ENCODE measurements at regions not wholly inside any gene's neighbourhood (a gene's known extent, or its start where the extent isn't known, plus 50 kb on each side); places are given as distances from the start of the nearest gene placed in this dataset.

DNA sequence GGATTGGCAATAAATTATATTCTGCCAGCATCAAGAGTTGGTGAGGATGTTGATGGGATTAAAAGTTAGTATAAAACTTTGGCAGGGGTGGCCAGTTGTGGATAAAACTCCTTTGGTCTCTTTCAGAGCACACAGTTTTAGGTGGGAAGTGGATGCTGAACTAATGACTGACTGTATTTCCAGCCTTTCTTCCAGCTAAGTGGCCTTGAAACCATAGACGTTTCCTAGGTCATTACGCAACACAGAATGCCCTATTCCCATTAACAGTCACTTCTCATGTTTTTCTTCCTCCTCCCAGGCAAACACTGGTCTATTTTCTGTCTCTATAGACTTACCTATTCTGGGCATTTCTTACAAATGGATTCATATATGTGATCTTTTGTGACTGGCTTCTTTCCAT is 467.4 kb downstream of the NEBL start:
- DNase-seq (ENCODE audit: low spot score) (no peak), FAIRE-seq (no peak), ATAC-seq (no peak)
- no peaks in the 10 kb centered on the region for H3K79me2 ChIP-seq (ENCODE audit: insufficient read depth, low read length)
- no peaks in the 10 kb centered on the region for H3K36me3 ChIP-seq (replicated peaks in 1 of 2; ENCODE audit: control insufficient read depth in 1 of 2, insufficient read depth in 2 of 2, low read length in 2 of 2)
- POLR2A ChIA-PET, result no interaction called here
- H4K20me1 ChIP-seq (ENCODE audit: insufficient read depth, low read length), result no peaks in the 10 kb centered on the region
- BruUV-seq (replicated peaks), result no TSS peak
- 0% methylated on average over 2 of the region's 2 CpGs for WGBS (ENCODE audit: low lambda C conversion rate)
- intact Hi-C loops (cut with micrococcal nuclease; ENCODE audit: unreplicated experiment), result no loop called here
- no peak for TF ChIP-seq ZNF691 (CRISPR knock-in tag; IDR thresholded peaks at IDR 0.05; ENCODE audit: borderline replicate concordance, low read depth)
- peak; percentile 34; the same call in 1 of the 2 replicates for TF ChIP-seq CEBPB (IDR thresholded peaks at IDR 0.05; ENCODE audit: borderline replicate concordance, low read depth, low read length)
- CTCF ChIA-PET (ENCODE audit: low intra/inter-chr PET ratio, low total read pairs), result no interaction called here
- H3K4me3 ChIP-seq (replicated peaks in 1 of 3; ENCODE audit: insufficient read depth in 1 of 3, low read depth in 2 of 3, low read length in 3 of 3), result no peak overlapping the region
- H3K27ac ChIP-seq (ENCODE audit: extremely low read length, insufficient read depth, low read length), result no peak overlapping the region
- H3K27me3 ChIP-seq (ENCODE audit: control insufficient read depth in 1 of 2, insufficient read depth in 2 of 2, low read length in 2 of 2), result no peaks in the 10 kb centered on the region
- peaks cover 82% of the 10 kb centered on the region for H3K9me3 ChIP-seq (ENCODE audit: low read length)
- H3K9ac ChIP-seq (ENCODE audit: insufficient read depth, low read depth, low read length), result no peak overlapping the region
- in situ Hi-C loops (cut with HindIII; ENCODE audit: extremely low pct_ligation_motif_present, low pct_unique_long_range_greater_than_20kb), result no loop called here
- H2AFZ ChIP-seq (ENCODE audit: low read length), result no peak overlapping the region
- no peak overlapping the region for H3K4me2 ChIP-seq (ENCODE audit: low read depth, low read length)
- no peaks in the 10 kb centered on the region for H3K4me1 ChIP-seq (ENCODE audit: insufficient read depth, low read length)

- ChIA-PET CTCF (ENCODE audit: low intra/inter-chr PET ratio, low total read pairs) (no interaction called here), POLR2A (no interaction called here)
- 7% methylated on average over 1 of the region's 1 CpG for WGBS (ENCODE audit: low lambda C conversion rate)
- Histone ChIP-seq H3K9ac (ENCODE audit: insufficient read depth, low read depth, low read length) (no peak overlapping the region), H4K20me1 (ENCODE audit: insufficient read depth, low read length) (no peaks in the 10 kb centered on the region), H3K4me2 (ENCODE audit: low read depth, low read length) (no peak overlapping the region), H2AFZ (ENCODE audit: low read length) (no peak overlapping the region), H3K9me3 (ENCODE audit: low read length) (peaks cover 82% of the 10 kb centered on the region), H3K27ac (ENCODE audit: extremely low read length, insufficient read depth, low read length) (no peak overlapping the region), H3K79me2 (ENCODE audit: insufficient read depth, low read length) (no peaks in the 10 kb centered on the region), H3K27me3 (ENCODE audit: control insufficient read depth in 1 of 2, insufficient read depth in 2 of 2, low read length in 2 of 2) (no peaks in the 10 kb centered on the region), H3K36me3 (replicated peaks in 1 of 2; ENCODE audit: control insufficient read depth in 1 of 2, insufficient read depth in 2 of 2, low read length in 2 of 2) (no peaks in the 10 kb centered on the region), H3K4me1 (ENCODE audit: insufficient read depth, low read length) (no peaks in the 10 kb centered on the region), H3K4me3 (replicated peaks in 1 of 3; ENCODE audit: insufficient read depth in 1 of 3, low read depth in 2 of 3, low read length in 3 of 3) (no peak overlapping the region)
- in situ Hi-C loops (cut with HindIII; ENCODE audit: extremely low pct_ligation_motif_present, low pct_unique_long_range_greater_than_20kb), result no loop called here
- FAIRE-seq, result no peak
- DNase-seq (ENCODE audit: low spot score), result no peak
- no TSS peak for BruUV-seq (replicated peaks)
- ATAC-seq, result no peak
- intact Hi-C loops (cut with micrococcal nuclease; ENCODE audit: unreplicated experiment), result no loop called here
- no peak for TF ChIP-seq ATM (IDR thresholded peaks at IDR 0.05; ENCODE audit: borderline replicate concordance)
- TF ChIP-seq GMEB1 (CRISPR knock-in tag; IDR thresholded peaks at IDR 0.05; ENCODE audit: borderline replicate concordance), result no peak
- TF ChIP-seq ZBTB40 (IDR thresholded peaks at IDR 0.05), result no peak
- no peak for TF ChIP-seq ZBTB40 (CRISPR knock-in tag; IDR thresholded peaks at IDR 0.05)
Observed at GRCh38 chr10:20427821-20428220, 469.3 kb downstream of the NEBL start.

Data from HepG2 (cell line).